GM23338 (cell line): ENCODE measurements at regions not wholly inside any gene's neighbourhood (a gene's known extent, or its start where the extent isn't known, plus 50 kb on each side); places are given as distances from the start of the nearest gene placed in this dataset.

ENCODE experiments used
- ATAC-seq: fragments of 200-7000 bp; cut with Tn5 transposase; 3 replicates; pipeline ENCODE4 v1.9.1; 2020
- DNase-seq: peaks from one replicate; pipeline ENCODE4 v3.0.0-alpha.2; 2015; ENCODE audit warnings: low spot score
- H2AFZ ChIP-seq: fragments of 200-600 bp; sonication (generic); 2 replicates; pipeline ENCODE4 v1.8.0; 2016; ENCODE audit warnings: antibody characterized with exemption, mild to moderate bottlenecking, moderate library complexity
- H3F3A ChIP-seq: fragments of 200-600 bp; sonication (generic); replicated peaks from 2 replicates; pipeline ENCODE4 v1.8.0; 2017; ENCODE audit warnings: antibody characterized with exemption, mixed run types, low read depth
- H3K27ac ChIP-seq: fragments of 200-600 bp; sonication (generic); 2 replicates; pipeline ENCODE4 v1.6.1; 2016; ENCODE audit warnings: low read depth
- H3K27me3 ChIP-seq: fragments of 200-600 bp; sonication (generic); 2 replicates; pipeline ENCODE4 v1.8.0; 2016; ENCODE audit warnings: mild to moderate bottlenecking, mixed run types, moderate library complexity; ENCODE audit not compliant: insufficient read depth
- H3K36me3 ChIP-seq: fragments of 200-600 bp; sonication (generic); 2 replicates; pipeline ENCODE4 v1.8.0; 2016; ENCODE audit warnings: mild to moderate bottlenecking; ENCODE audit not compliant: insufficient read depth
- H3K4me1 ChIP-seq: fragments of 200-600 bp; sonication (generic); 2 replicates; pipeline ENCODE4 v1.8.0; 2016; ENCODE audit warnings: mild to moderate bottlenecking, moderate library complexity; ENCODE audit not compliant: insufficient read depth
- H3K4me2 ChIP-seq: fragments of 200-600 bp; sonication (generic); 2 replicates; pipeline ENCODE4 v1.7.1; 2017; ENCODE audit warnings: mixed run types
- H3K4me3 ChIP-seq: fragments of 200-600 bp; sonication (generic); 2 replicates; pipeline ENCODE4 v1.6.1; 2016; ENCODE audit warnings: mixed run types
- H3K79me2 ChIP-seq: fragments of 200-600 bp; sonication (generic); replicated peaks from 2 replicates; pipeline ENCODE4 v1.8.0; 2017; ENCODE audit warnings: mild to moderate bottlenecking; ENCODE audit not compliant: insufficient read depth
- H3K9me2 ChIP-seq: fragments of 200-600 bp; sonication (generic); 2 replicates; pipeline ENCODE4 v1.8.0; 2017; ENCODE audit not compliant: insufficient read depth
- H4K20me1 ChIP-seq: fragments of 200-600 bp; sonication (generic); replicated peaks from 2 replicates; pipeline ENCODE4 v1.8.0; 2017; ENCODE audit warnings: mild to moderate bottlenecking; ENCODE audit not compliant: insufficient read depth
- H3K27ac Mint-ChIP-seq: 2 replicates; pipeline ENCODE4 v1.8.0; 2020; ENCODE audit warnings: inconsistent platforms, mild to moderate bottlenecking, moderate library complexity, mixed read lengths
- H3K27me3 Mint-ChIP-seq: 3 replicates; pipeline ENCODE4 v1.8.0; 2022; ENCODE audit warnings: low read depth, mild to moderate bottlenecking, moderate library complexity, mixed read lengths, inconsistent platforms; ENCODE audit not compliant: insufficient read depth, poor library complexity
- H3K36me3 Mint-ChIP-seq: 3 replicates; pipeline ENCODE4 v1.8.0; 2021; ENCODE audit warnings: low read depth, mild to moderate bottlenecking, inconsistent platforms, moderate library complexity, mixed read lengths
- H3K4me1 Mint-ChIP-seq: 3 replicates; pipeline ENCODE4 v1.8.0; 2020; ENCODE audit warnings: mild to moderate bottlenecking, inconsistent platforms, mixed read lengths
- H3K4me3 Mint-ChIP-seq: 3 replicates; pipeline ENCODE4 v1.8.0; 2021; ENCODE audit warnings: moderate library complexity, mild to moderate bottlenecking, inconsistent platforms, mixed read lengths
- H3K9me3 Mint-ChIP-seq: 3 replicates; pipeline ENCODE4 v1.8.0; 2020; ENCODE audit warnings: moderate library complexity, mild to moderate bottlenecking, inconsistent platforms, mixed read lengths
- CREB1 ChIP-seq: fragments of 250-450 bp; sonication (Bioruptor Pico); IDR thresholded peaks from 2 replicates; pipeline ENCODE4 v1.5.0; 2020; ENCODE audit warnings: low read depth, mild to moderate bottlenecking, moderate library complexity
- CTCF ChIP-seq, 2 experiments: fragments of 200-600 bp in 1 of 2; sonication (generic) in 1 of 2; conservative IDR thresholded peaks; 2 replicates each; pipeline versions ENCODE4 v1.5.1 to v1.6.1; 2016 to 2017; ENCODE audit warnings: antibody characterized with exemption in 2 of 2, low read depth in 2 of 2, mild to moderate bottlenecking in 2 of 2, moderate library complexity in 1 of 2
- EZH2 ChIP-seq: fragments of 200-600 bp; sonication (generic); IDR thresholded peaks from one replicate; pipeline ENCODE4 v1.8.0; 2017; ENCODE audit warnings: antibody characterized with exemption, mild to moderate bottlenecking, low read depth; ENCODE audit not compliant: unreplicated experiment
- JUNB ChIP-seq: IDR thresholded peaks from one replicate; pipeline ENCODE4 v1.6.1; 2016; ENCODE audit warnings: antibody characterized with exemption; ENCODE audit not compliant: unreplicated experiment
- NANOG ChIP-seq: IDR thresholded peaks from 2 replicates; pipeline ENCODE4 v1.6.1; 2016; ENCODE audit warnings: antibody characterized with exemption, borderline replicate concordance
- POLR2AphosphoS5 ChIP-seq: IDR thresholded peaks from 2 replicates; pipeline ENCODE4 v1.6.1; 2016; ENCODE audit warnings: antibody characterized with exemption, low read depth
- REST ChIP-seq: IDR thresholded peaks from one replicate; pipeline ENCODE4 v1.6.1; 2018; ENCODE audit warnings: antibody characterized with exemption; ENCODE audit not compliant: unreplicated experiment
- ZNF114 ChIP-seq: fragments of 250-450 bp; sonication (Bioruptor Pico); IDR thresholded peaks from 2 replicates; pipeline ENCODE4 v1.5.0; 2020; ENCODE audit warnings: mild to moderate bottlenecking, moderate library complexity
- ZNF462 ChIP-seq: fragments of 250-450 bp; sonication (Bioruptor Pico); IDR thresholded peaks from 2 replicates; pipeline ENCODE4 v1.5.0; 2020; ENCODE audit warnings: mild to moderate bottlenecking, moderate library complexity

- ATAC-seq = peak; percentile 27; the same call in 1 of the 3 replicates
- H3F3A ChIP-seq = no peaks in the 10 kb centered on the region
- H3K4me1 ChIP-seq = no peaks in the 10 kb centered on the region
- H2AFZ ChIP-seq = no peak overlapping the region
- H3K9me2 ChIP-seq = no peaks in the 10 kb centered on the region
- no peak for TF ChIP-seq CTCF (conservative IDR thresholded peaks at IDR 0.05; ENCODE audit: low read depth in 2 of 2)
- no peak for TF ChIP-seq ZNF114 (CRISPR knock-in tag)
- TF ChIP-seq POLR2AphosphoS5 = peak; percentile 63
- H3K4me1 Mint-ChIP-seq = peaks cover 4% of the 10 kb centered on the region
- no peak overlapping the region for H3K4me2 ChIP-seq
- no peaks in the 10 kb centered on the region for H3K36me3 Mint-ChIP-seq
- H3K27ac ChIP-seq = no peak overlapping the region
- H3K79me2 ChIP-seq = no peaks in the 10 kb centered on the region
- no peak overlapping the region for H3K4me3 ChIP-seq
- no peaks in the 10 kb centered on the region; the same call in 2 of the 3 replicates for H3K9me3 Mint-ChIP-seq
- H3K27me3 Mint-ChIP-seq = peaks cover 24% of the 10 kb centered on the region
- H4K20me1 ChIP-seq = 0 out of 2 replicates have a peak, but pooled peaks cover 5% of the 10 kb centered on the region
- no peak overlapping the region for H3K4me3 Mint-ChIP-seq
- no peaks in the 10 kb centered on the region for H3K36me3 ChIP-seq
- DNase-seq = peak; percentile 32
- H3K27me3 ChIP-seq = peaks cover 35% of the 10 kb centered on the region
- H3K27ac Mint-ChIP-seq = no peak overlapping the region
Observed at GRCh38 chr16:29126057-29126494, 141.2 kb downstream of the LAT start.

GRCh38 chr16:29124828-29125227 lies 140.0 kb downstream of the LAT start:
- Histone ChIP-seq H4K20me1 (0 out of 2 replicates have a peak, but pooled peaks cover 5% of the 10 kb centered on the region), H3K36me3 (no peaks in the 10 kb centered on the region), H3K9me2 (no peaks in the 10 kb centered on the region), H3K4me1 (no peaks in the 10 kb centered on the region; the same call in 1 of the 2 replicates), H2AFZ (no peak overlapping the region), H3K4me3 (no peak overlapping the region), H3K4me2 (no peak overlapping the region), H3K27ac (no peak overlapping the region), H3K79me2 (no peaks in the 10 kb centered on the region), H3K27me3 (peaks cover 35% of the 10 kb centered on the region), H3F3A (no peaks in the 10 kb centered on the region)
- no peaks in the 10 kb centered on the region; the same call in 2 of the 3 replicates for H3K9me3 Mint-ChIP-seq
- ATAC-seq = no peak
- H3K27ac Mint-ChIP-seq = no peak overlapping the region
- H3K4me1 Mint-ChIP-seq = peaks cover 9% of the 10 kb centered on the region
- H3K36me3 Mint-ChIP-seq = no peaks in the 10 kb centered on the region
- peaks cover 21% of the 10 kb centered on the region for H3K27me3 Mint-ChIP-seq
- DNase-seq = no peak
- H3K4me3 Mint-ChIP-seq = no peak overlapping the region
- no peak for TF ChIP-seq POLR2AphosphoS5
- no peak for TF ChIP-seq ZNF114 (CRISPR knock-in tag)
- no peak for TF ChIP-seq JUNB
- no peak for TF ChIP-seq NANOG
- TF ChIP-seq ZNF462 (CRISPR knock-in tag) = no peak
- no peak for TF ChIP-seq CREB1 (CRISPR knock-in tag)
- no peak for TF ChIP-seq REST
- no peak for TF ChIP-seq EZH2
